Epithelial cell of proximal tubule (primary cell): ENCODE measurements at regions not wholly inside any gene's neighbourhood (a gene's known extent, or its start where the extent isn't known, plus 50 kb on each side); places are given as distances from the start of the nearest gene placed in this dataset.
A peak's percentile ranks its signal among the peaks of the same experiment; 100 is the strongest.

Experiments
- DNase-seq: peaks from one replicate; pipeline ENCODE4 v3.0.0-alpha.2; 2011; ENCODE audit warnings: low read depth
- H3K4me3 ChIP-seq: 2 replicates; pipeline ENCODE4 v1.5.1; 2011; ENCODE audit warnings: low read depth, mild to moderate bottlenecking, low read length
- CTCF ChIP-seq: conservative IDR thresholded peaks from 2 replicates; pipeline ENCODE4 v1.5.1; 2012; ENCODE audit warnings: low read depth, mild to moderate bottlenecking, low read length

- TF ChIP-seq CTCF: peak; percentile 77
- H3K4me3 ChIP-seq: no peak overlapping the region
- no peak for DNase-seq
Measured at GRCh38 chr2:18178736-18179349, 300.4 kb downstream of the KCNS3 start.

GRCh38 chr2:18176679-18177215 is 298.3 kb downstream of the KCNS3 start:
- no peak for DNase-seq
- no peak for TF ChIP-seq CTCF
- H3K4me3 ChIP-seq: no peak overlapping the region

GRCh38 chr2:18172607-18173006 is 294.1 kb downstream of the KCNS3 start:
- no peak for DNase-seq
- TF ChIP-seq CTCF: no peak
- H3K4me3 ChIP-seq: no peak overlapping the region

- no peak for DNase-seq
- no peak for TF ChIP-seq CTCF
- no peak overlapping the region for H3K4me3 ChIP-seq
Measured at GRCh38 chr2:18171191-18172139, 293.0 kb downstream of the KCNS3 start.

- no peak for TF ChIP-seq CTCF
- DNase-seq: no peak
- H3K4me3 ChIP-seq: no peak overlapping the region
Measured at GRCh38 chr2:18170642-18171041, 292.2 kb downstream of the KCNS3 start.

GRCh38 chr2:18169893-18170175 is 291.4 kb downstream of the KCNS3 start:
- no peak overlapping the region for H3K4me3 ChIP-seq
- TF ChIP-seq CTCF: no peak
- DNase-seq: no peak
